HG03045 (cell line): ENCODE measurements at regions not wholly inside any gene's neighbourhood (a gene's known extent, or its start where the extent isn't known, plus 50 kb on each side); places are given as distances from the start of the nearest gene placed in this dataset.

Experiments
- ATAC-seq: cut with Tn5 transposase; IDR thresholded peaks from one replicate; pipeline ENCODE4 v1.9.1; 2021; ENCODE audit warnings: mild to moderate bottlenecking, moderate library complexity; ENCODE audit not compliant: unreplicated experiment

- no peak for ATAC-seq
Measured at GRCh38 chr9:106626936-106627335, 236.0 kb upstream of the ZNF462 start.

- ATAC-seq, result no peak
Measured at GRCh38 chr9:106632621-106633020, 230.3 kb upstream of the ZNF462 start.

- ATAC-seq, result no peak
Measured at GRCh38 chr9:106634183-106634582, 228.8 kb upstream of the ZNF462 start.

GRCh38 chr9:106634641-106635040, 228.3 kb upstream of the ZNF462 start:
- ATAC-seq, result no peak

- no peak for ATAC-seq
Measured at GRCh38 chr9:106637486-106637885, 225.5 kb upstream of the ZNF462 start.

GRCh38 chr9:106639873-106640568, 222.9 kb upstream of the ZNF462 start:
- ATAC-seq, result no peak

- no peak for ATAC-seq
Measured at GRCh38 chr9:106643211-106643930, 219.6 kb upstream of the ZNF462 start.

- no peak for ATAC-seq
Measured at GRCh38 chr9:106644661-106645060, 218.3 kb upstream of the ZNF462 start.

- no peak for ATAC-seq
Measured at GRCh38 chr9:106648799-106649198, 214.2 kb upstream of the ZNF462 start.

- no peak for ATAC-seq
Measured at GRCh38 chr9:106649664-106650063, 213.3 kb upstream of the ZNF462 start.

GRCh38 chr9:106653213-106653612, 209.8 kb upstream of the ZNF462 start:
- no peak for ATAC-seq

- ATAC-seq, result no peak
Measured at GRCh38 chr9:106655966-106656365, 207.0 kb upstream of the ZNF462 start.

GRCh38 chr9:106657926-106658325, 205.0 kb upstream of the ZNF462 start:
- ATAC-seq, result no peak

- no peak for ATAC-seq
Measured at GRCh38 chr9:106668534-106668933, 194.4 kb upstream of the ZNF462 start.

- no peak for ATAC-seq
Measured at GRCh38 chr9:106669835-106670234, 193.1 kb upstream of the ZNF462 start.

- ATAC-seq, result no peak
Measured at GRCh38 chr9:106670418-106670817, 192.5 kb upstream of the ZNF462 start.

GRCh38 chr9:106675780-106676179, 187.2 kb upstream of the ZNF462 start:
- no peak for ATAC-seq

- ATAC-seq, result no peak
Measured at GRCh38 chr9:106677374-106677773, 185.6 kb upstream of the ZNF462 start.

- ATAC-seq, result no peak
Measured at GRCh38 chr9:106677830-106678229, 185.1 kb upstream of the ZNF462 start.

- no peak for ATAC-seq
Measured at GRCh38 chr9:106678273-106678672, 184.7 kb upstream of the ZNF462 start.

- no peak for ATAC-seq
Measured at GRCh38 chr9:106682420-106682819, 180.5 kb upstream of the ZNF462 start.

GRCh38 chr9:106683454-106683853, 179.5 kb upstream of the ZNF462 start:
- no peak for ATAC-seq
